ENCODE measurements at regions not wholly inside any gene's neighbourhood (a gene's known extent, or its start where the extent isn't known, plus 50 kb on each side); places are given as distances from the start of the nearest gene placed in this dataset.

DNA sequence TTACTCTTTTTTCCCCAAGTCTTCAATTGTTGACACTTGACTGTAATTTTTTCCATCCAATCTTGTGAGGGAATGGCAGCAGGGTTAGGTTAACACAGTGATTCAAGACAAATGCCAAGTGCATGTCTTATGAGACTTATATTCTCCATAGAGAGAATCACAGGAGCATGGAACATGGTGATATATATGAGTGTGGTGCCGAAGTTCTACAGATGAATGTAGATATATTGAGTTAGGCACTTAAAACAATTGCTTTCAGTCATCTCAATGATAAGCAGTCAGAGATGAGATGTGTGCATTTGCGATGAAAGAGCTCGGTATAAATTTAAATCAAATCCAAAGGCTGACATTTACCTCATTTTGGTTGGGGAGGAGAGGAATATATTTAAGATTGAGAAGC, 211.2 kb downstream of the CDH10 start:
- TF ChIP-seq POLR2A (IDR thresholded peaks at IDR 0.05) (no peak), POLR2AphosphoS5 (IDR thresholded peaks at IDR 0.05; ENCODE audit: insufficient read depth in 1 of 2, low read depth in 1 of 2) (no peak)
- TF ChIP-seq, protein P1, sequence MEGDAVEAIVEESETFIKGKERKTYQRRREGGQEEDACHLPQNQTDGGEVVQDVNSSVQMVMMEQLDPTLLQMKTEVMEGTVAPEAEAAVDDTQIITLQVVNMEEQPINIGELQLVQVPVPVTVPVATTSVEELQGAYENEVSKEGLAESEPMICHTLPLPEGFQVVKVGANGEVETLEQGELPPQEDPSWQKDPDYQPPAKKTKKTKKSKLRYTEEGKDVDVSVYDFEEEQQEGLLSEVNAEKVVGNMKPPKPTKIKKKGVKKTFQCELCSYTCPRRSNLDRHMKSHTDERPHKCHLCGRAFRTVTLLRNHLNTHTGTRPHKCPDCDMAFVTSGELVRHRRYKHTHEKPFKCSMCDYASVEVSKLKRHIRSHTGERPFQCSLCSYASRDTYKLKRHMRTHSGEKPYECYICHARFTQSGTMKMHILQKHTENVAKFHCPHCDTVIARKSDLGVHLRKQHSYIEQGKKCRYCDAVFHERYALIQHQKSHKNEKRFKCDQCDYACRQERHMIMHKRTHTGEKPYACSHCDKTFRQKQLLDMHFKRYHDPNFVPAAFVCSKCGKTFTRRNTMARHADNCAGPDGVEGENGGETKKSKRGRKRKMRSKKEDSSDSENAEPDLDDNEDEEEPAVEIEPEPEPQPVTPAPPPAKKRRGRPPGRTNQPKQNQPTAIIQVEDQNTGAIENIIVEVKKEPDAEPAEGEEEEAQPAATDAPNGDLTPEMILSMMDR (IDR thresholded peaks at IDR 0.05), result no peak
